Skin of body (tissue), 1 donor: ENCODE measurements at regions not wholly inside any gene's neighbourhood (a gene's known extent, or its start where the extent isn't known, plus 50 kb on each side); places are given as distances from the start of the nearest gene placed in this dataset.
"Not testable (repeated sequence)": the region's sequence is repeated elsewhere in the genome, so short reads cannot be mapped to it uniquely, and the experiment has no call there.

ENCODE experiments used
- DNase-seq: peaks from one replicate; lab custom pipeline; 2025; lab: John Stamatoyannopoulos, UW

DNA sequence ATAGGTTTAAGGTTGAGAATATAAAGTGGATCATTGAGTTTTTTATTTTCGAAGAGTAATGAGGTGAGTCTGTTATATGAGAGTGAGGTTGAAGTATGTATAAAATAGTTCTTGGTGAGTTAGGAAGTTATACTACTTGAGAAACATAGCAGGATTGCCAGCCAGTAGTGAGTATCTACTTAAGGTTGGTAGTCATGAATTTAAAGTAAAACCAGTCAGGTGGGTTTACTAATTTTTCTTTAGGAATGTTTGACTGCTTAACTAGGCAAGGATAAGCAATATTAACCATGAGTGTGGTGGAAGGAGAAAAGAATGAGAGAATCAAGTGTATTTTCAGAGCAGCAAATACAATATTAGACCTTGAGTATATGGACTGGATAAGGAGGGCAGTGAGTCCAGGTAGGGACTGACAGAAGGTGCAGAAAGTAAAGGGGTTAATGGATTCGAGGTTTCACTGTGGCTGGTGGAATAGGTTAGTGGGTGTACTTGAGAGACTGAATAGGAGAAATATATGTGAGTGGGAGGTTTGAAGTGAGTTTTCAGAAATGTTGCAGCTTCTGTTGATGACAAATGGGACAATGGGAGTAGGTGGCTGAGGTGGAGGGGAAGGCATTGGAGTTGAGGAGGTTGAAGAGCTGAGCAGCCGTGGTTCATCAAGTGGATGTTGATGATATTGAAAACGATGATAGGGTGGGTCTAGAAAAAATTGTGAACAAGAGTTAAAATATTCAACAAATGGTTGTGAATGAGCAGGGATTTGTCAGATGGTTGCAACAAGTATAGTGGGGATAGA, 232.5 kb upstream of the ASCC3 start:
- no peak for DNase-seq

DNA sequence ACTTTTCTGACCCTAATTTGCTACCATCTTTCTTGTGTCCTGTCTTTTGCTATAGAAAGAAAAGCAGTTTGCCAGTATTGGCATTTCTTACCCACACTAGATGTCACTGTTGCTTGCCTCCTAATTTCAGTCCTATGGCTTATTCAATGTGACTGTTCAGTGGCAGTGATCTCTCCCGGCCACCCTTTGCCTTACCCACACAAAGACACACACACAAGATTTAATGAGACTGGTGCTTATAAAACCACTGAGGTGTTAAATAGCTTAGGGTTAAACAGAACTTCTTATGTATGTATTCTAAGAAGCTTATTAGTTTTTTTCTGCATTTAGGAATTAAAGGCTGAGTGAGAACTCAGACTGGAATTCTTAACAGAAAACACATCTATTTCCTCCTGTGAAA, 233.6 kb upstream of the ASCC3 start:
- DNase-seq = peak; percentile 25

DNA sequence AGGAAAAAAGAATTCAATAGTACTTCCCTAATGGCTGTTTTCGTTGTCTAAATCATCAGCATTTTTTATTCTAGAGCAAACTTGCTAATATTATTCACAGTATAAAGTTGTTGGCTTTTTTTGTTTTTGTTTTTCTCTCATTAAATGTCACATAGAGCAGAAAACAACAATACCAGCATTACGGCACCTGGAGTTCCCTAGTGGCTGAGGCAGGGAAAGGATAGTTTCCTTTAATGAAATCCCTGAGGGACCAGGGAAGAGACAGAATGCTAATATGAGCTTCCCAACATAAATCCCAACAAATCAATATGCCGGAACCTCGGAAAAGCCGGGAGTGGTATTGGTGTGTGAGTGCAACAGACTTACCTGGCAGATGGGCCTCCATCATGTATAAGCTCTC, 235.2 kb upstream of the ASCC3 start:
- DNase-seq = no peak

DNA sequence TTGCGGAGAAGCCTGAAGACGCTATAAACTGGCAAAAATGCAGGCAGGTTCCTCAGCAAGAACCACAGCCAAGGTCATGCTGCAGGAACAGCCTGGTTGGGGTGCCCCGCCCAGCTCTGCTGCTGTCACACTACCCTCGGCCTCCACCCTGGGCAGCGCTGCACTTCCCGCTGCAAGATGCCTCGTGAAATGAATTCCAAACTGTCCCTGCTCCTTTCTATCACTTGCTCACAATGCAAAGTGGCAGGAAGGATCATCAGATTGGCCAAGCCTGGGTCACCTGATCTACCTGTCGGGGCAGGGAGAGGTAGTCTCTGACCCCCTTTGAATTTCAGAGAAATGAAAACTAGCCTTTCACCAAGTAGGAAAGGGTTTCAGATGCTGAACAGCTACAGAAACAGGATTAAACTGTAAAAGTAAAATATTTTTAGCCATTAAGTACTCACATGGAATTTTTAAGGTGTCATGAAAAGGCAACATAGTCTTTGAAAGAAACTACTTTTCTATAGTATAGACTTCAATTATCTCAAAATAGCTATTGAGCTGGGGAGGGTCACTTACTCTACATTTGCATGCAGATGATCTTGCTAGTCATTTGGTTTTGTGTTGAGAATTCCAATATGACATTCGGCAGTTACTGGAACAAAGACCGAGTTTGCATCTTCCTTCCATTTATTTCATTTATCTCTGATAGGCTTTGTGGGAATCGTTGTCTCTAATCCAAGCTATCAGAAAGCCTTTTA, 236.4 kb upstream of the ASCC3 start:
- no peak for DNase-seq

DNA sequence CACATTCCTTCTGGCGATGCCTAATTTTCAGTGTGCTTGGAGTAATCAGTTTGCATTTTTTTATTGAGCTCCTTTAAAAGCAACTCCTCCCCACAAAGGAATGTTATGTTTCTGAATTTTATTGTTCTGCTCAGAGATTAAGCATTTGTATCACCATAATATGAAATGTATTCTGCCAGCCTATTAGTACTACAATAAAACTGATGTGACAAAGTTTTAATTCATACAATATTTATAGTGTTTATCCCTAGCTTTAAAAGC, 236.9 kb upstream of the ASCC3 start:
- DNase-seq = no peak

DNA sequence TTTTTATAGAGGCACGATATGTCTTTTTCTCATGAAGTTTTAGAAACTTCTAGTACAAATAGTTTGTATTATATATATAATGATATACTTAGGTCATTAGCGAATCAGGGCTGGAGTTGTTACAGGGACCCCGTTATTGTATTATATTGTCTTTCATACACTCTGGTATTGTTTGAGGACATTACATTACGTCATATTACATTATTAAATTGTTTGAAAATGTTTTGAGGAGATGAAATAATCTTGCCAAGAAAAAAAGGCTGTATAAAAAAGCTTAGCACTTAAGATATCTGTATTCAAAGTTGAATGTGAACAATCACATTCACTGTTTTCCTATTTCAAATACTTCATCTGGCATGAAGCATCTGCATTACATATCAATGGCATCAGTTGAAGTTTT, 239.6 kb upstream of the ASCC3 start:
- DNase-seq = no peak

DNA sequence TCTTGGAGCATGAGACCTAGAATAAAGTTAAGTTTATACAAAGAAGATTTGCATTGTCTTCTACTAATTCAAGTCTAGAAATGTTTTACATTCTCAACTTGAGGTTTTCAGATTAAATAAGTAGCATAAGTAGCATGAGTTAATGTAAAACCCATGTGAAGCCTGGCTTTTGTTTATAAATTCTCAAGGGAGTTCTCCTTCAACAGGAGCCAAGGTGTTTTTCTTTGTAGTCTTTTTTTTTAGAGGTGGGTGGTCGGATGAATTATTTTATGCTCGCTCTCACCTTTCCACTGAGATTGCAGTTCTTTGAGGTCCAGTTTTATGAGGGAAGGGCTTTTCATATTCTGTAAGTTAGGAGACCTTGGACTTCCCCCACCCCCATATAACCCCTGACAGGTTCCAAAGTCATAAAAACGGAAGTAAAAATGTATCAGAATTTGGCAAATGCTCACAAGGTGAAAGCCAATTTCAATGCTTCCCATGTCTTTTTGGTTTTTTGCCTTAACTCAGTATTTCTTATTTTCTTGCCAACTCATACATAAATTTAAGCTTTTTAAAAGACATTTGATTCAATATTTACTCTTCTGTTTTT, 244.3 kb upstream of the ASCC3 start:
- no peak for DNase-seq

DNA sequence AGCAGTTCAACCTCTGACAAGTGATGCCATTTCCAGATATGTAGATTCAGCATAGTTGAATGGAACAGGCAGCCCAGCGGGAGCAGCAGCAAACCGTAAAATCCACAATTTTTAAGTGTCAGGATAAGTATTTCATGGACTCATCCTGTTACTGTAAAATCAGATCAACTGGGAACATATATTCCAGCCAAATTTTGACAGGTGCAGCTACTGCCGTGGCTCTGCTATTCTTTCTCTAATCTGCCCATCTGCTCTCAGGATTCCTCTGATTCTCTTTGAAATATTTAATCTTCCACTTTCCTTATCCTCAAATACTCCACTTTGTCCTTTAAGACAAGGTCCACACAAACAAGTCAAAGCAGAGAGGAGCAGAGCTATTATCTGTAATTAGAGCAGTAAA, 245.4 kb upstream of the ASCC3 start:
- no peak for DNase-seq

DNA sequence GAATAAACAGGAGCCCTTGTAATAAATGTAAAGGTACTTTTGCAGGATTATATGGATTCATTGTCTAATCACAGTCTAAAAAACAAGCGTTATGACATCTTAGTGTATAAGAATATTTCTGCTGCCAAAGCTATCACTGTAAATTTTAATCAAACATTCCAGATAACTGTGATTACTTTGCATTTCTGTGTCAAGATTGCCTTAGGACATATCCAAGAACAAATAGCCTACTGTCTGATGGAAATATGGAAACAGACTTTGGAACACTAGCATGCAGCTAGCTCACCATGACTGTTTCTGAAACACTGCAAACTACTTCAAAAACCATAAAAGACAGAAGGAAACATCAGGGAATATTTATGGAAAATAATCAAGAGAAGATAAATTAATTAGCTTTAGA, 248.7 kb upstream of the ASCC3 start:
- no peak for DNase-seq

DNA sequence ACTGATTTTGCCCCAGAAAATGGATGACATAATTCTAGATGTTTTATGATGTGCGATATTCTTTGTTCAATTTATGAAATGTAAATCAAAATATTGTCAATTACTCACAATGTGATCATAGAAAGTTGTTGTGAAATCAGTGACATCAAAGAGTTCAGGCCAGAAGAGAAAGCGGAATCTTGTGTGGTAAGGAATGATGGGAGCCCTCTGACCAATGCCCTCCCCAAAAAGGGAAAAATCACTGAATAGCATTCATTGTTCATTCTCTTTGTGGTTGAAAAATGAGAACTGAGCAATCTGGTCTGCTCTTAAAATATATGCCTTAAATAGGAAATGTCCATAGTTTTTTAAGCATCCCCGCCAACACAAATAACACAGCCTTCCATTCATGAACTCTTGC, 247.1 kb upstream of the GRIK2 start:
- DNase-seq = peak; percentile 38

DNA sequence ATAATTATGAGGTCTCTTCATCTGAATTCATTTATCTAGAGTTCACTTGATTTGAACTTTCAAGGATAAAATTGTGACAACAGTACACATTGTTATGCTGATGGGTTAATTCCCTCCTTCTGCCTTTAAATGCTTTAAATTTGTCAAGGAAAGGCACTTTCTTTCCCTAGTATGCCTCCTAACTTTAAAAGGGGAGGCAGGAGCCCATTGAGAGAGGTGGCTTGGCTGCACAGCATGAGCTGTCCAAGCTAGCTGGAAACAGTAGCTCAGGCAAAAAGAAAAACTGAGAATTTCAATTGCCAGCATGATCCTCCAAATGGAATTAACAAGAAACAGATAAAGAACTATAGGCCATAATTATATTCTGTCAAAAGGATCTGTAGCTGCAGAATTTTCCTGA, 243.3 kb upstream of the GRIK2 start:
- DNase-seq = no peak

DNA sequence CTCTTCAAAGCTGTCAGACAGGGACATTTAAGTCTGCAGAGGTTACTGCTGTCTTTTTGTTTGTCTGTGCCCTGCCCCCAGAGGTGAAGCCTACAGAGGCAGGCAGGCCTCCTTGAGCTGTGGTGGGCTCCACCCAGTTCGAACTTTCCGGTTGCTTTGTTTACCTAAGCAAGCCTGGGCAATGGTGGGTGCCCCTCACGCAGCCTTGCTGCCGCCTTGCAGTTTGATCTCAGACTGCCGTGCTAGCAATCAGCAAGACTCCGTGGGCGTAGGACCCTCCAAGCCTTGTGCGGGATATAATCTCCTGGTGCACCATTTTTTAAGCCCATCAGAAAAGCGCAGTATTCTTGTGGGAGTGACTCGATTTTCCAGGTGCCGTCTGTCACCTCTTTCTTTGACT, 235.9 kb upstream of the GRIK2 start:
- not testable (repeated sequence) for DNase-seq

DNA sequence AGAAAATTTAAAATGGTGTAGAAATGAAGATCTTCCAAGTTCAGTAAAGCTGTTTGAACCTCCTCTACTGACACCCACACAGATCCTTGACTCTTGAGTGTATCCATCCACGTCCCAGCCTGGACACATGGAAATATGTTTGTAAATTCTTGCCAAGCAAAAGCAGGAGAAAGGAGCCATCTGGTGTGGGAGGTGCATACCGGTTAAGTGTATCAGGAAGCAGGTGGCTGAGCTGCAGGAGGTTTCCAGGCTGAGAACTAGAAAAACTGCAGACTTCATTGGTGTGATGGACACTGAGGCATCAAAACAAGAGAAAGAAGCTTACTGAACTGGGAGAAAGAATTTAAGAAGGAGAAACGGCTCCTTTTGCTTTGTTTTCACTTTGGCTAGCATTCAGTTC, 229.9 kb upstream of the GRIK2 start:
- no peak for DNase-seq

DNA sequence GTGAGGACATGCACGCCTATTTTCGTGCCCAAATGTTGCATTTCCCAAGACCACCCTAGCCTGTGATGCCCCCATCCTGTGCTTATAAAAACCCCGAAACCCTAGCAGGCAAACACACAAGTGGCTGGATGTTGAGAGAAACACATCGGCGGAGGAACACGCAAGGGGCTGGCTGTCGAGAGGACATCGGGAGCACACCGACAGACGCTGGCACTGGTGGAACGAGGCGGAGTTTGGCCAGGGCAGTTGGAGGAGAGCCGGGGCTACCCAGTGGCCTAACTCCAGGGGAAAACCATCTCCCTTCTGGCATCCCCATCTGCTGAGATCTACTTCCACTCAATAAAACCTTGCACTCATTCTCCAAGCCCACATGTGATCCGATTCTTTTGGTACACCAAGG, 225.9 kb upstream of the GRIK2 start:
- DNase-seq = no peak

DNA sequence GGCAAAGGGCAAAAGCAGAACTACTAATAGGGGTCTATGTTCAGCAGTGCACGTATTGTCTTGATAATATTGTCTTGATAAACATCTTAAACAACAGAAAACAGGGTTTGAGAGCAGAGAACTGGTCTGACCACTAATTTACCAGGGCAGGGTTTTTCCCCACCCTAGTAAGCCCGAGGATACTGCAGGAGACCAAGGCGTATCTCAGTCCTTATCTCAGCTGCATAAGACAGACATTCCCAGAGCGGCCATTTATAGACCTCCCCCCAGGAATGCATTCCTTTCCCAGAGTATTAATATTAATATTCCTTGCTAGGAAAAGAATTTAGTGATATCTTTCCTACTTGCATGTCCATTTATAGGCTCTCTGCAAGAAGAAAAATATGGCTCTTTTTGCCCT, 222.5 kb upstream of the GRIK2 start:
- DNase-seq = not testable (repeated sequence)

DNA sequence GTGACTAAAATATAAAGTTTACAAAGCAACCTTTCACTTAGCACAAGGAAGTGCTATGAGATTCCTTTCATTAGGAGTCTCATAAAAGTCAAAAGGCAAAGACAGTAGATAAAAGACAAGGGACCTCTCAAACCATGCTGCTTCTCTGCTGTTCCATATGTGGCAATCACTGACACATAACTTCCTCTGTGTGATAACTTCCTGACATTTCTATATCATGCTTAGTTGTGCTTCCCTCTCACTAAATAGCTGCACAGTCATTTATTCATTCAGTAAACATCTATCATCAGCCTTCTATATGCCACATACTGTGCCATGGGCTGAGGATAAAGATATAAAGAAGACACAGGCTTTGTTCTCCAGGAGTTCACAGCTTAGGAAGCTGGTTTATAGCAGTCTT, 214.8 kb upstream of the GRIK2 start:
- no peak for DNase-seq

DNA sequence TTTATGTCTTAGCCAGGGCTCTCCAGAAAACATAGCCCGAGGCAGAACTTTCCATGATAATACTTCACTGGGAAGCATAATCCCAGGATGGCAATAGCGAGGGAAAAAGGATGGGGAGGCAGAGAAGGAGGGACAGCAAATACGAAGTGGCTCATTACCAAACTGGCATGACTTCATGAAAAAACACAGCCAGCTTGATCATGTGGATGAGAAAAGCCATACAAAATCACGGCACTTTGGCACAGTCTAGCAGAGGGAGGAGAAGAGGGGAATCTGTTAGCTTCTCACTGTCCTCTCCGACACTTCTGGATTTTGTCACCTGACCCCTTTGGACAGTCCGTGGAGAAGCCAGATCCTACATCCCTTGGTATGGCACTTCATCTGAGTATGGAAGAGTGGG, 212.5 kb upstream of the GRIK2 start:
- DNase-seq = no peak

DNA sequence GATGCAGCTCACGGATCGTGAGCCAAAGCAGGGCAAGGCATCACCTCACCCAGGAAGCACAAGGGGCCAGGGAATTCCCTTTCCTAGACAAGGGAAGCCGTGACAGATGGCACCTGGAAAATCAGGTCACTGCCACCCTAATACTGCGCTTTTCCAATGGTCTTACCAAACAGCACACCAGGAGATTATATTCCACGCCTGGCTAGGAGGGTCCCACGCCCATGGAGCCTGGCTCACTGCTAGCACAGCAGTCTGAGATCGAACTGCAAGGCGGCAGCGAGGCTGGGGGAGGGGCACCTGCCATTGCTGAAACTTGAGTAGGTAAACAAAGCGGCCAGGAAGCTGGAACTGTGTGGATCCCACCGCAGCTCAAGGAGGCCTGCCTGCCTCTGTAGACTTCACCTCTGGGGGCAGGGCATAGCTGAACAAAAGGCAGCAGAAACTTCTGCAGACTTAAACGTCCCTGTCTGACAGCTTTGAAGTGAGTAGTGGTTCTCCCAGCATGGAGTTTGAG, 205.2 kb upstream of the GRIK2 start:
- not testable (repeated sequence) for DNase-seq

DNA sequence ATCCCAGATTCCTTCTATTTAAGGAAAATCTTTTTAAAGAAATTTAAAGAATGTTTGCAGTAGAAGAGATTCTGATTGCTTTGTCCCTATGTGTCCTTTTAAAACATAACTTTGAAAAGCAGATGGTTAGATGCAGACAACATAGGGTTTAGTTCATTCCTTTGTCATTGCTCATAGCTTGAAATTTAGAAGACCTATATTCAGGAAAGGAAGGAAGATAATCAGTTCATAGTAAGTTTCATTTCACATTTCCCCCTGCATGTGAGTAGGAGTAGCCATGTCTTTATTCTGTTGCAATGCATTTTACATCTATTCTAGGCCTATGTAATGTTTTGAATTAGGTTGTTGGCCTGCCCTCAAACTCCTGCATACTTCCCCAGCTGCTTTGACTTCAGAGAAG, 197.9 kb upstream of the GRIK2 start:
- peak; percentile 11 for DNase-seq

DNA sequence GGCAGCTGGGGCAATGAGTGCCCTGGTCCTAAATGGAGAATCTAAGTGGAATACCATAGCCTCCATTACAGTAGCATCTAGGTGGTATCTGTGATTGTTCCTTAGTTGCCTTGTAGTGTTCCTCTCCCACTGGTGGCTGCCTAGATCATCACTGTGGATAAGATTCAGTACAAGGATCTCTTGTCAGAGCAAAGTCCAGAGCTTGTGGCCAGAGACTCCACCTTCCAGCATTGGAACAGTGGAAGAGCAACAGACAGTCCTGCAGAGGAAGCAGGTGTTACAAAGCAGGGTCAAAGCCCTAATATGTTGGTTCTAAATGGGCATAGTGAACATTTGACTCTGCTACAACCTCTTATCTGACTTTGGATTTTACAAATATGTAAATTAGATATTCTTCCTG, 194.1 kb upstream of the GRIK2 start:
- no peak for DNase-seq

DNA sequence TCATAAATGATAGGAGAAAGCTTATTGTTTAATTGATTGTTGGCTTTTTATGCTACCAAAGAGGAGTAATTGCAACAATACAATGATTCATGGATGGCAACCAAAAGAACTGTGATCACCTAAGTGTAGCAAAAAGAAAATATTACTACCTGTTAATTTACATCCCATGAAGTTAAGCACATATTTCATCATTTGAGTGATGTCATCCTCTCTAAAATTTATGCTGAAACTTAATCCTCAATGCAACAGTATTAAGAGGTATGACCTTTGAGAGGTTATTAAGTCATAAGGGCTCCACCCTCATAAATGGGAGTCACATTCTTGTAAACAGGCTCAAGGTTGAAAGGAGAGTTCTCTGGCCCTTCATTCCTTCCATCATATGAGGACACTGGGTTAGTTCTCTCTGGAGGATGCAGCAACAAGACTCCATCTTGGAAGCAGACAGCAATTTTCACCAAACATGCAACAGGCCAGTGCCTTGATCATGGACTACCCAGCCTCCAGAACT, 190.6 kb upstream of the GRIK2 start:
- no peak for DNase-seq

DNA sequence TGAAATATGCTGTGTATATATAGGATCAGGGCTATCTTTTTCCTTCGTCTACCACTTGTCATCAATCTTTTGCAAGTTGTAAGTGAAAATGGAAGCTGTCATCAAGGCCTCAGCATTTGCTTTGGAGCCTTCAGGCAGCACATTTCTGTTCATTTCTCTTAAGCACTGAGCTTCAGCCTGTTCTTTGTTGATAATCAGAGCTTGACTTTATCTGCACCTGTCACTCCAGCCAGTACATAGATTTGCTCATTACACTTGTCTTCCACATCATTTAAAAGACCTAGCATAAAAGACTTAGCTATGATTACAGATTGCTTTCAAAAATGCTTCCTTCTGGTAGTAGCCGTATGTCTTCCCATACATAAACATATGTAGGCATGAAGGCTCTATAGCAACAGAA, 189.8 kb upstream of the GRIK2 start:
- no peak for DNase-seq

DNA sequence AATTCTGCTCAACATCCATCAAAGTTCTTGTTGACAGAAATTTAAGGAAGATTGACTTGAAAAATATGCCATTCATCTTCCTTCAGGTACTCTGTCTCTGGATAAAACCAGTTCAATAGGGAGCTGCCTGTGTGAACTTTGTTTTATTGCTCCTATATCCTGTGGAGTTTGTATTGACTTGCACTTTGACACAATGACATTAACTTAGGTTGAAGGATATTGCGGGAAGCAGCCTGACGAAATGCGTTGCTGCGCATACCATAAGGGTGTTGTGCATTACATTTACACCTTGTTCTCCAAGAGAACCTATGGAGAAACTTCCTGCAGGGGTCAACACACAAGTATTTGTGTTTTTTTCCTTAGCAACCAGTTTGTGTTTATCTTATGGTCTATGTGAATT, 185.4 kb upstream of the GRIK2 start:
- no peak for DNase-seq
